Lower leg skin (tissue), 3 donors: ENCODE measurements at regions not wholly inside any gene's neighbourhood (a gene's known extent, or its start where the extent isn't known, plus 50 kb on each side); places are given as distances from the start of the nearest gene placed in this dataset.
"Not testable (repeated sequence)": the region's sequence is repeated elsewhere in the genome, so short reads cannot be mapped to it uniquely, and the experiment has no call there.

Experiments
- CTCF ChIP-seq, 3 donors: fragments of 450-650 bp; IDR thresholded peaks; one replicate each; pipeline ENCODE4 v1.5.1; 2016; ENCODE audit warnings: antibody characterized with exemption in 3 of 3, mild to moderate bottlenecking in 3 of 3, moderate library complexity in 2 of 3
- POLR2A ChIP-seq, 2 donors: fragments of 450-650 bp; IDR thresholded peaks; one replicate each; pipeline ENCODE4 v1.6.1; 2016 to 2017; ENCODE audit warnings: antibody characterized with exemption in 2 of 2, mild to moderate bottlenecking in 1 of 2, moderate library complexity in 1 of 2

DNA sequence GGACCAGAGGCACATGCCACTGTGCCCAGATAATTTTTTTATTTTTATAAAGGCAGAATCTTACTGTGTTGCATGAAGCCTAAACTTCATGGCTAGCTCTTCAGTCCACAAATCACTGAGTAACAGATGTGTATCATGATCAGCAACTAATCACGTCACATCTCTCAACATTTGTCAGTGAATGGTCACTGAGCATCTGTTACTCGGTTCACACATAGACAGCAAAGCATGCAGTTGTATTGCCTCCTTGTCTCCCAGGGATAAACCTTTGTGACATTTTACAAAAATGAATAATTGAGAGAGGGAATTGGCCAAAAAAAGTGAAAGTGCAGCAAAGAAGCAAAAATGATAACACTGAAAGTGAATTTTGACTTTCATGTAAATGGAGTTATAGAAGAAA is 85.9 kb upstream of the BTG1 start:
- TF ChIP-seq CTCF, POLR2A (IDR thresholded peaks at IDR 0.05): not testable (repeated sequence)
